HUES64 (cell line): ENCODE measurements at regions not wholly inside any gene's neighbourhood (a gene's known extent, or its start where the extent isn't known, plus 50 kb on each side); places are given as distances from the start of the nearest gene placed in this dataset.

Experiments used
- H3K27ac ChIP-seq: 2 replicates; pipeline ENCODE4 v1.7.0; 2013; ENCODE audit warnings: low read depth, low read length, inconsistent platforms
- H3K27me3 ChIP-seq: 2 replicates; pipeline ENCODE4 v1.6.1; 2013; ENCODE audit warnings: mild to moderate bottlenecking, low read length; ENCODE audit not compliant: insufficient read depth
- H3K36me3 ChIP-seq: 2 replicates; pipeline ENCODE4 v1.6.1; 2013; ENCODE audit warnings: mild to moderate bottlenecking, low read length; ENCODE audit not compliant: insufficient read depth
- H3K4me1 ChIP-seq: 2 replicates; pipeline ENCODE4 v1.6.1; 2013; ENCODE audit warnings: mild to moderate bottlenecking, low read length, moderate library complexity; ENCODE audit not compliant: insufficient read depth
- H3K4me3 ChIP-seq: 2 replicates; pipeline ENCODE4 v1.5.1; 2013; ENCODE audit warnings: mild to moderate bottlenecking, low read length, moderate library complexity
- H3K9ac ChIP-seq: 2 replicates; pipeline ENCODE4 v1.6.1; 2013; ENCODE audit warnings: mild to moderate bottlenecking, low read depth, low read length
- H3K9me3 ChIP-seq: 2 replicates; pipeline ENCODE4 v1.6.1; 2013; ENCODE audit warnings: low read depth, low read length; ENCODE audit not compliant: insufficient read depth

- H3K9me3 ChIP-seq = no peaks in the 10 kb centered on the region
- no peak overlapping the region for H3K27ac ChIP-seq
- H3K9ac ChIP-seq = no peak overlapping the region
- H3K36me3 ChIP-seq = no peaks in the 10 kb centered on the region
- no peak overlapping the region for H3K4me3 ChIP-seq
- H3K27me3 ChIP-seq = no peaks in the 10 kb centered on the region
- H3K4me1 ChIP-seq = no peaks in the 10 kb centered on the region
Measured at GRCh38 chr11:107071129-107071528, 52.9 kb upstream of the GUCY1A2 start.
